WTC11 (cell line): ENCODE measurements at regions not wholly inside any gene's neighbourhood (a gene's known extent, or its start where the extent isn't known, plus 50 kb on each side); places are given as distances from the start of the nearest gene placed in this dataset.

ENCODE experiments used
- ATAC-seq: fragments of 200-7000 bp; cut with Tn5 transposase; 2 replicates; pipeline ENCODE4 v1.10.0; 2021; ENCODE audit warnings: mild to moderate bottlenecking, moderate library complexity
- CTCF ChIA-PET: fragments of 300-600 bp; sonication (Branson Sonifier 250); formaldehyde crosslinking; loops from one replicate; lab custom pipeline; 2021; ENCODE audit warnings: antibody characterized with exemption; lab: Charles Lee
- POLR2A ChIA-PET: fragments of 350-600 bp; sonication (Branson Sonifier 250); formaldehyde crosslinking; loops from one replicate; lab custom pipeline; 2021; ENCODE audit warnings: antibody characterized with exemption; lab: Charles Lee
- DNase-seq: peaks from one replicate; pipeline ENCODE4 v3.0.0; 2021; ENCODE audit warnings: low spot score
- H3K27ac Mint-ChIP-seq: 2 replicates; pipeline ENCODE4 v1.8.0; 2021; ENCODE audit warnings: mixed read lengths
- H3K27me3 Mint-ChIP-seq: 2 replicates; pipeline ENCODE4 v1.8.0; 2021; ENCODE audit warnings: low read depth, mild to moderate bottlenecking, moderate library complexity, mixed read lengths
- H3K36me3 Mint-ChIP-seq: 2 replicates; pipeline ENCODE4 v1.8.0; 2021; ENCODE audit warnings: mixed read lengths
- H3K4me1 Mint-ChIP-seq: 2 replicates; pipeline ENCODE4 v1.8.0; 2022; ENCODE audit warnings: mixed read lengths
- H3K4me3 Mint-ChIP-seq: 2 replicates; pipeline ENCODE4 v1.8.0; 2021; ENCODE audit warnings: mild to moderate bottlenecking, moderate library complexity, mixed read lengths
- H3K9me3 Mint-ChIP-seq: 2 replicates; pipeline ENCODE4 v1.8.0; 2021; ENCODE audit warnings: mixed read lengths
- ATF1 ChIP-seq: sonication (generic); formaldehyde crosslinking; IDR thresholded peaks from 2 replicates; pipeline ENCODE4 v1.8.1; 2023; ENCODE audit warnings: mild to moderate bottlenecking, moderate library complexity, missing genetic modification reagents
- ELF4 ChIP-seq: sonication (generic); formaldehyde crosslinking; IDR thresholded peaks from 2 replicates; pipeline ENCODE4 v1.8.1; 2022; ENCODE audit warnings: low read depth, mild to moderate bottlenecking, moderate library complexity, missing genetic modification reagents
- FOXJ3 ChIP-seq: sonication (generic); formaldehyde crosslinking; IDR thresholded peaks from 2 replicates; pipeline ENCODE4 v1.9.0; 2021; ENCODE audit warnings: missing genetic modification reagents, mild to moderate bottlenecking, borderline replicate concordance
- GRHL2 ChIP-seq: fragments of 250-450 bp; sonication (Bioruptor Pico); IDR thresholded peaks from 2 replicates; pipeline ENCODE4 v1.8.0; 2022; ENCODE audit warnings: mild to moderate bottlenecking, moderate library complexity; ENCODE audit not compliant: insufficient replicate concordance, severe bottlenecking
- JUN ChIP-seq: sonication (generic); formaldehyde crosslinking; IDR thresholded peaks from 2 replicates; pipeline ENCODE4 v1.8.0; 2023; ENCODE audit warnings: mild to moderate bottlenecking, missing genetic modification reagents
- KAT7 ChIP-seq: sonication (generic); formaldehyde crosslinking; IDR thresholded peaks from 2 replicates; pipeline ENCODE4 v1.8.1; 2023; ENCODE audit warnings: missing genetic modification reagents, mild to moderate bottlenecking, borderline replicate concordance
- NFATC4 ChIP-seq: fragments of 250-450 bp; sonication (Bioruptor Pico); IDR thresholded peaks from 2 replicates; pipeline ENCODE4 v1.9.0; 2021; ENCODE audit warnings: mild to moderate bottlenecking
- NFE2L1 ChIP-seq: sonication (generic); formaldehyde crosslinking; IDR thresholded peaks from 2 replicates; pipeline ENCODE4 v1.8.1; 2023; ENCODE audit warnings: missing genetic modification reagents
- SMAD4 ChIP-seq: sonication (generic); formaldehyde crosslinking; IDR thresholded peaks from 2 replicates; pipeline ENCODE4 v1.8.0; 2022; ENCODE audit warnings: mild to moderate bottlenecking, missing genetic modification reagents
- ZNF263 ChIP-seq: sonication (generic); formaldehyde crosslinking; IDR thresholded peaks from 2 replicates; pipeline ENCODE4 v1.8.1; 2022; ENCODE audit warnings: low read depth, mild to moderate bottlenecking, moderate library complexity, missing genetic modification reagents
- ZNF671 ChIP-seq: fragments of 250-450 bp; sonication (Bioruptor Pico); IDR thresholded peaks from 2 replicates; pipeline ENCODE4 v1.8.0; 2021; ENCODE audit warnings: mild to moderate bottlenecking
- TF ChIP-seq, protein P1 (sequence below): sonication (generic); formaldehyde crosslinking; IDR thresholded peaks from 2 replicates; pipeline ENCODE4 v1.8.1; 2023; ENCODE audit warnings: mild to moderate bottlenecking, moderate library complexity, missing genetic modification reagents
- TF ChIP-seq, protein P2 (sequence below): sonication (generic); formaldehyde crosslinking; IDR thresholded peaks from 2 replicates; pipeline ENCODE4 v1.8.1; 2022; ENCODE audit warnings: mild to moderate bottlenecking, moderate library complexity, missing genetic modification reagents
- TF ChIP-seq, protein P3 (sequence below): sonication (generic); formaldehyde crosslinking; IDR thresholded peaks from 2 replicates; pipeline ENCODE4 v1.8.0; 2022; ENCODE audit warnings: missing genetic modification reagents
- TF ChIP-seq, protein P4 (sequence below): sonication (generic); formaldehyde crosslinking; conservative IDR thresholded peaks from 2 replicates; pipeline ENCODE4 v1.8.1; 2023; ENCODE audit warnings: mild to moderate bottlenecking, low read depth, missing genetic modification reagents, moderate library complexity
- TF ChIP-seq, protein P5 (sequence below): sonication (generic); formaldehyde crosslinking; conservative IDR thresholded peaks from 2 replicates; pipeline ENCODE4 v1.8.1; 2022; ENCODE audit warnings: mild to moderate bottlenecking, missing genetic modification reagents
- TF ChIP-seq, protein P6 (sequence below): sonication (generic); formaldehyde crosslinking; IDR thresholded peaks from 2 replicates; pipeline ENCODE4 v1.8.1; 2023; ENCODE audit warnings: mild to moderate bottlenecking, missing genetic modification reagents, moderate library complexity
- TF ChIP-seq, protein P7 (sequence below): sonication (generic); formaldehyde crosslinking; IDR thresholded peaks from 2 replicates; pipeline ENCODE4 v1.8.0; 2022; ENCODE audit warnings: mild to moderate bottlenecking, missing genetic modification reagents
- TF ChIP-seq, protein P8 (sequence below): sonication (generic); formaldehyde crosslinking; IDR thresholded peaks from 2 replicates; pipeline ENCODE4 v1.8.0; 2023; ENCODE audit warnings: missing genetic modification reagents
- TF ChIP-seq, protein P9 (sequence below): sonication (generic); formaldehyde crosslinking; IDR thresholded peaks from 2 replicates; pipeline ENCODE4 v1.8.1; 2023; ENCODE audit warnings: mild to moderate bottlenecking, missing genetic modification reagents
- TF ChIP-seq, protein P10 (sequence below): fragments of 250-450 bp; sonication (Bioruptor Pico); IDR thresholded peaks from 2 replicates; pipeline ENCODE4 v1.9.0; 2021; ENCODE audit warnings: moderate library complexity, mild to moderate bottlenecking, inconsistent platforms, borderline replicate concordance

DNA sequence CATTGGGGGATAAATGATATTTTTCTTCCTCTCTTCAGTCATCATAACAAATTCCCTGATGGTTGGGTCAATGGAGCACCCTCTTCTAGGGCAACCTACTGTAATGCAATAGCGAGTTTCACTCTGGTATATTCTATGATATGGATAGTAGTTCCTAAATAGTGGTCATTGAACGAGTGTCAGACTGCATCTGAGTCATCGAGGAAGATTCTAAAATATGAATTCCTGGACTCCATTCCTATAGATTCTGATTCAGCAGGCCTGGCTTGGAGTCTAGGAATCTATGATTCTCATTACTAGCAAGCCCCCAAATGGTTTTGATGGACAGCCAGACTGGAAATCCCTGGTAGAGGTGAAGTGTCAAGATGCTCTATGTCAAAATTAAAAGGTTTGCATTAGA is 254.5 kb downstream of the BUB3 start:
- ATAC-seq (no peak), DNase-seq (no peak)
- H3K36me3 Mint-ChIP-seq, result peaks cover 20% of the 10 kb centered on the region
- ChIA-PET POLR2A (no interaction called here), CTCF (no interaction called here)
- peaks cover 33% of the 10 kb centered on the region for H3K9me3 Mint-ChIP-seq
- no peaks in the 10 kb centered on the region for H3K27me3 Mint-ChIP-seq
- TF ChIP-seq, protein P1, sequence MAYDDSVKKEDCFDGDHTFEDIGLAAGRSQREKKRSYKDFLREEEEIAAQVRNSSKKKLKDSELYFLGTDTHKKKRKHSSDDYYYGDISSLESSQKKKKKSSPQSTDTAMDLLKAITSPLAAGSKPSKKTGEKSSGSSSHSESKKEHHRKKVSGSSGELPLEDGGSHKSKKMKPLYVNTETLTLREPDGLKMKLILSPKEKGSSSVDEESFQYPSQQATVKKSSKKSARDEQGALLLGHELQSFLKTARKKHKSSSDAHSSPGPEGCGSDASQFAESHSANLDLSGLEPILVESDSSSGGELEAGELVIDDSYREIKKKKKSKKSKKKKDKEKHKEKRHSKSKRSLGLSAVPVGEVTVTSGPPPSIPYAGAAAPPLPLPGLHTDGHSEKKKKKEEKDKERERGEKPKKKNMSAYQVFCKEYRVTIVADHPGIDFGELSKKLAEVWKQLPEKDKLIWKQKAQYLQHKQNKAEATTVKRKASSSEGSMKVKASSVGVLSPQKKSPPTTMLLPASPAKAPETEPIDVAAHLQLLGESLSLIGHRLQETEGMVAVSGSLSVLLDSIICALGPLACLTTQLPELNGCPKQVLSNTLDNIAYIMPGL, result no peak
- TF ChIP-seq NFATC4 (CRISPR knock-in tag) (no peak), ELF4 (CRISPR knock-in tag) (no peak), ATF1 (no peak), SMAD4 (CRISPR knock-in tag) (no peak), KAT7 (CRISPR knock-in tag) (no peak)
- TF ChIP-seq, protein P2, sequence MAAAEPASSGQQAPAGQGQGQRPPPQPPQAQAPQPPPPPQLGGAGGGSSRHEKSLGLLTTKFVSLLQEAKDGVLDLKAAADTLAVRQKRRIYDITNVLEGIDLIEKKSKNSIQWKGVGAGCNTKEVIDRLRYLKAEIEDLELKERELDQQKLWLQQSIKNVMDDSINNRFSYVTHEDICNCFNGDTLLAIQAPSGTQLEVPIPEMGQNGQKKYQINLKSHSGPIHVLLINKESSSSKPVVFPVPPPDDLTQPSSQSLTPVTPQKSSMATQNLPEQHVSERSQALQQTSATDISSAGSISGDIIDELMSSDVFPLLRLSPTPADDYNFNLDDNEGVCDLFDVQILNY (CRISPR knock-in tag), result no peak
- TF ChIP-seq, protein P3, sequence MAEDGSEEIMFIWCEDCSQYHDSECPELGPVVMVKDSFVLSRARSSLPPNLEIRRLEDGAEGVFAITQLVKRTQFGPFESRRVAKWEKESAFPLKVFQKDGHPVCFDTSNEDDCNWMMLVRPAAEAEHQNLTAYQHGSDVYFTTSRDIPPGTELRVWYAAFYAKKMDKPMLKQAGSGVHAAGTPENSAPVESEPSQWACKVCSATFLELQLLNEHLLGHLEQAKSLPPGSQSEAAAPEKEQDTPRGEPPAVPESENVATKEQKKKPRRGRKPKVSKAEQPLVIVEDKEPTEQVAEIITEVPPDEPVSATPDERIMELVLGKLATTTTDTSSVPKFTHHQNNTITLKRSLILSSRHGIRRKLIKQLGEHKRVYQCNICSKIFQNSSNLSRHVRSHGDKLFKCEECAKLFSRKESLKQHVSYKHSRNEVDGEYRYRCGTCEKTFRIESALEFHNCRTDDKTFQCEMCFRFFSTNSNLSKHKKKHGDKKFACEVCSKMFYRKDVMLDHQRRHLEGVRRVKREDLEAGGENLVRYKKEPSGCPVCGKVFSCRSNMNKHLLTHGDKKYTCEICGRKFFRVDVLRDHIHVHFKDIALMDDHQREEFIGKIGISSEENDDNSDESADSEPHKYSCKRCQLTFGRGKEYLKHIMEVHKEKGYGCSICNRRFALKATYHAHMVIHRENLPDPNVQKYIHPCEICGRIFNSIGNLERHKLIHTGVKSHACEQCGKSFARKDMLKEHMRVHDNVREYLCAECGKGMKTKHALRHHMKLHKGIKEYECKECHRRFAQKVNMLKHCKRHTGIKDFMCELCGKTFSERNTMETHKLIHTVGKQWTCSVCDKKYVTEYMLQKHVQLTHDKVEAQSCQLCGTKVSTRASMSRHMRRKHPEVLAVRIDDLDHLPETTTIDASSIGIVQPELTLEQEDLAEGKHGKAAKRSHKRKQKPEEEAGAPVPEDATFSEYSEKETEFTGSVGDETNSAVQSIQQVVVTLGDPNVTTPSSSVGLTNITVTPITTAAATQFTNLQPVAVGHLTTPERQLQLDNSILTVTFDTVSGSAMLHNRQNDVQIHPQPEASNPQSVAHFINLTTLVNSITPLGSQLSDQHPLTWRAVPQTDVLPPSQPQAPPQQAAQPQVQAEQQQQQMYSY, result no peak
- TF ChIP-seq, protein P4, sequence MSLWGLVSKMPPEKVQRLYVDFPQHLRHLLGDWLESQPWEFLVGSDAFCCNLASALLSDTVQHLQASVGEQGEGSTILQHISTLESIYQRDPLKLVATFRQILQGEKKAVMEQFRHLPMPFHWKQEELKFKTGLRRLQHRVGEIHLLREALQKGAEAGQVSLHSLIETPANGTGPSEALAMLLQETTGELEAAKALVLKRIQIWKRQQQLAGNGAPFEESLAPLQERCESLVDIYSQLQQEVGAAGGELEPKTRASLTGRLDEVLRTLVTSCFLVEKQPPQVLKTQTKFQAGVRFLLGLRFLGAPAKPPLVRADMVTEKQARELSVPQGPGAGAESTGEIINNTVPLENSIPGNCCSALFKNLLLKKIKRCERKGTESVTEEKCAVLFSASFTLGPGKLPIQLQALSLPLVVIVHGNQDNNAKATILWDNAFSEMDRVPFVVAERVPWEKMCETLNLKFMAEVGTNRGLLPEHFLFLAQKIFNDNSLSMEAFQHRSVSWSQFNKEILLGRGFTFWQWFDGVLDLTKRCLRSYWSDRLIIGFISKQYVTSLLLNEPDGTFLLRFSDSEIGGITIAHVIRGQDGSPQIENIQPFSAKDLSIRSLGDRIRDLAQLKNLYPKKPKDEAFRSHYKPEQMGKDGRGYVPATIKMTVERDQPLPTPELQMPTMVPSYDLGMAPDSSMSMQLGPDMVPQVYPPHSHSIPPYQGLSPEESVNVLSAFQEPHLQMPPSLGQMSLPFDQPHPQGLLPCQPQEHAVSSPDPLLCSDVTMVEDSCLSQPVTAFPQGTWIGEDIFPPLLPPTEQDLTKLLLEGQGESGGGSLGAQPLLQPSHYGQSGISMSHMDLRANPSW (CRISPR knock-in tag), result no peak
- TF ChIP-seq, protein P5, sequence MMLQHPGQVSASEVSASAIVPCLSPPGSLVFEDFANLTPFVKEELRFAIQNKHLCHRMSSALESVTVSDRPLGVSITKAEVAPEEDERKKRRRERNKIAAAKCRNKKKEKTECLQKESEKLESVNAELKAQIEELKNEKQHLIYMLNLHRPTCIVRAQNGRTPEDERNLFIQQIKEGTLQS, result no peak
- H3K4me3 Mint-ChIP-seq, result no peak overlapping the region
- H3K27ac Mint-ChIP-seq, result no peak overlapping the region
- H3K4me1 Mint-ChIP-seq, result no peaks in the 10 kb centered on the region

DNA sequence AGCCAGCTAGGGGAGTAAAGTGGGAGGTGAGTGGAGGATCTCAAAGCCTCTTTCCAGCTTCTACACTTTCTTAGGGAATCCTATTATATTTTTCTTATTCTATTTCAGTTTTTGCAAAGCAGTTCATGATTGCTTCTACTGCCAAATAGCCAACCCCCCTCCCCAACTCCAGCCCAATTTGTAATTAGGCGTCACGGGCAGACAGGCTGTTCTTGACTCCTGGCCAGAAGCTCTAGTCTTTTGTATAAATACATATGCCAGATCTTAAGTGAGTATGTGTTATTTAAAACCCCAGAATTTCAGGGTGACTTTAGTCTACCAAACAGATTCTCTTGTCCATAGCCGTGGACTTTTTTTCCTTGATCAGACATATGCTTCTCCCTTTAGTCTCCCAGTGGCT is 255.2 kb downstream of the BUB3 start:
- H3K27me3 Mint-ChIP-seq, result no peaks in the 10 kb centered on the region
- H3K27ac Mint-ChIP-seq, result no peak overlapping the region
- peaks cover 25% of the 10 kb centered on the region for H3K9me3 Mint-ChIP-seq
- H3K4me1 Mint-ChIP-seq, result no peaks in the 10 kb centered on the region
- ATAC-seq (no peak), DNase-seq (no peak)
- peaks cover 14% of the 10 kb centered on the region for H3K36me3 Mint-ChIP-seq
- no peak overlapping the region for H3K4me3 Mint-ChIP-seq
- ChIA-PET CTCF (no interaction called here), POLR2A (no interaction called here)
- TF ChIP-seq GRHL2 (CRISPR knock-in tag) (no peak), FOXJ3 (CRISPR knock-in tag) (no peak), JUN (CRISPR knock-in tag) (no peak), NFE2L1 (no peak), ZNF263 (CRISPR knock-in tag) (no peak), ZNF671 (no peak)
- TF ChIP-seq, protein P6, sequence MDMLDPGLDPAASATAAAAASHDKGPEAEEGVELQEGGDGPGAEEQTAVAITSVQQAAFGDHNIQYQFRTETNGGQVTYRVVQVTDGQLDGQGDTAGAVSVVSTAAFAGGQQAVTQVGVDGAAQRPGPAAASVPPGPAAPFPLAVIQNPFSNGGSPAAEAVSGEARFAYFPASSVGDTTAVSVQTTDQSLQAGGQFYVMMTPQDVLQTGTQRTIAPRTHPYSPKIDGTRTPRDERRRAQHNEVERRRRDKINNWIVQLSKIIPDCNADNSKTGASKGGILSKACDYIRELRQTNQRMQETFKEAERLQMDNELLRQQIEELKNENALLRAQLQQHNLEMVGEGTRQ (CRISPR knock-in tag), result no peak
- TF ChIP-seq, protein P7, sequence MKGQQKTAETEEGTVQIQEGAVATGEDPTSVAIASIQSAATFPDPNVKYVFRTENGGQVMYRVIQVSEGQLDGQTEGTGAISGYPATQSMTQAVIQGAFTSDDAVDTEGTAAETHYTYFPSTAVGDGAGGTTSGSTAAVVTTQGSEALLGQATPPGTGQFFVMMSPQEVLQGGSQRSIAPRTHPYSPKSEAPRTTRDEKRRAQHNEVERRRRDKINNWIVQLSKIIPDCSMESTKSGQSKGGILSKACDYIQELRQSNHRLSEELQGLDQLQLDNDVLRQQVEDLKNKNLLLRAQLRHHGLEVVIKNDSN (CRISPR knock-in tag), result no peak
- TF ChIP-seq, protein P8, sequence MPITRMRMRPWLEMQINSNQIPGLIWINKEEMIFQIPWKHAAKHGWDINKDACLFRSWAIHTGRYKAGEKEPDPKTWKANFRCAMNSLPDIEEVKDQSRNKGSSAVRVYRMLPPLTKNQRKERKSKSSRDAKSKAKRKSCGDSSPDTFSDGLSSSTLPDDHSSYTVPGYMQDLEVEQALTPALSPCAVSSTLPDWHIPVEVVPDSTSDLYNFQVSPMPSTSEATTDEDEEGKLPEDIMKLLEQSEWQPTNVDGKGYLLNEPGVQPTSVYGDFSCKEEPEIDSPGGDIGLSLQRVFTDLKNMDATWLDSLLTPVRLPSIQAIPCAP (CRISPR knock-in tag), result no peak
- TF ChIP-seq, protein P9, sequence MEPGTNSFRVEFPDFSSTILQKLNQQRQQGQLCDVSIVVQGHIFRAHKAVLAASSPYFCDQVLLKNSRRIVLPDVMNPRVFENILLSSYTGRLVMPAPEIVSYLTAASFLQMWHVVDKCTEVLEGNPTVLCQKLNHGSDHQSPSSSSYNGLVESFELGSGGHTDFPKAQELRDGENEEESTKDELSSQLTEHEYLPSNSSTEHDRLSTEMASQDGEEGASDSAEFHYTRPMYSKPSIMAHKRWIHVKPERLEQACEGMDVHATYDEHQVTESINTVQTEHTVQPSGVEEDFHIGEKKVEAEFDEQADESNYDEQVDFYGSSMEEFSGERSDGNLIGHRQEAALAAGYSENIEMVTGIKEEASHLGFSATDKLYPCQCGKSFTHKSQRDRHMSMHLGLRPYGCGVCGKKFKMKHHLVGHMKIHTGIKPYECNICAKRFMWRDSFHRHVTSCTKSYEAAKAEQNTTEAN (CRISPR knock-in tag), result no peak
- TF ChIP-seq, protein P10, sequence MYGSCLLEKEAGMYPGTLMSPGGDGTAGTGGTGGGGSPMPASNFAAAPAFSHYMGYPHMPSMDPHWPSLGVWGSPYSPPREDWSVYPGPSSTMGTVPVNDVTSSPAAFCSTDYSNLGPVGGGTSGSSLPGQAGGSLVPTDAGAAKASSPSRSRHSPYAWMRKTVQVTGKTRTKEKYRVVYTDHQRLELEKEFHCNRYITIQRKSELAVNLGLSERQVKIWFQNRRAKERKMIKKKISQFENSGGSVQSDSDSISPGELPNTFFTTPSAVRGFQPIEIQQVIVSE (CRISPR knock-in tag), result no peak
